ENCODE measurements at regions not wholly inside any gene's neighbourhood (a gene's known extent, or its start where the extent isn't known, plus 50 kb on each side); places are given as distances from the start of the nearest gene placed in this dataset.

DNA sequence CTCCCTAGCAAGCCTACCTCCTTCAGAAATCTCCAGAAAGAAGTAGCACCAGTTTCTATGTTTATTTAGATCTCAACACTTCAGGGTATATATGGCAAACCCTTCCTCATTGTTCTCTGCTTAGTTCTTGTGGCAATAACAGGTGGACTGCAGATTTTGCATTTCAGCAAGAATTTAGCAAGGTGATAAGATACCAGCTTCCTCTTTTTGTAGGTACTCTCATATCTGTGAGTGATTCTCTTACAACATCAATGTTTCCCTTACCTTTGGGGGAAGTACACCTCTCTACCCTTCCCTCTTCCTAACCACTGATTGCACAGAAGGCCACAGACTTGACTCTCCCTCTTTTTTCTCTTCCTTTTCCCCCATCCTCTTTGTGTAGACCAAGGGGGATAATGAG, 230.9 kb upstream of the SESN3 start:
- TF ChIP-seq, protein P1, sequence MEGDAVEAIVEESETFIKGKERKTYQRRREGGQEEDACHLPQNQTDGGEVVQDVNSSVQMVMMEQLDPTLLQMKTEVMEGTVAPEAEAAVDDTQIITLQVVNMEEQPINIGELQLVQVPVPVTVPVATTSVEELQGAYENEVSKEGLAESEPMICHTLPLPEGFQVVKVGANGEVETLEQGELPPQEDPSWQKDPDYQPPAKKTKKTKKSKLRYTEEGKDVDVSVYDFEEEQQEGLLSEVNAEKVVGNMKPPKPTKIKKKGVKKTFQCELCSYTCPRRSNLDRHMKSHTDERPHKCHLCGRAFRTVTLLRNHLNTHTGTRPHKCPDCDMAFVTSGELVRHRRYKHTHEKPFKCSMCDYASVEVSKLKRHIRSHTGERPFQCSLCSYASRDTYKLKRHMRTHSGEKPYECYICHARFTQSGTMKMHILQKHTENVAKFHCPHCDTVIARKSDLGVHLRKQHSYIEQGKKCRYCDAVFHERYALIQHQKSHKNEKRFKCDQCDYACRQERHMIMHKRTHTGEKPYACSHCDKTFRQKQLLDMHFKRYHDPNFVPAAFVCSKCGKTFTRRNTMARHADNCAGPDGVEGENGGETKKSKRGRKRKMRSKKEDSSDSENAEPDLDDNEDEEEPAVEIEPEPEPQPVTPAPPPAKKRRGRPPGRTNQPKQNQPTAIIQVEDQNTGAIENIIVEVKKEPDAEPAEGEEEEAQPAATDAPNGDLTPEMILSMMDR (IDR thresholded peaks at IDR 0.05), result no peak
- no peak for TF ChIP-seq EZH2 (IDR thresholded peaks at IDR 0.05; ENCODE audit: borderline replicate concordance, insufficient read depth, low read depth, low read length, poor library complexity, severe bottlenecking)

Measured in B cell (primary cell).